Posterior vena cava (tissue), 2 donors: ENCODE measurements at regions not wholly inside any gene's neighbourhood (a gene's known extent, or its start where the extent isn't known, plus 50 kb on each side); places are given as distances from the start of the nearest gene placed in this dataset.
A peak's percentile ranks its signal among the peaks of the same experiment; 100 is the strongest.

Experiments
- DNase-seq: peaks from one replicate; pipeline ENCODE4 v3.0.0-alpha.2; 2020; ENCODE audit warnings: low spot score
- intact Hi-C, 2 donors: fragments of 100-400 bp; cut with DNase I; formaldehyde crosslinking; loops; one replicate each; pipeline versions ENCODE4 v1.14.1 to v1.14.2; 2022 to 2023
- donor health status: DM: yes; HTN: yes; CAD: no.
- donor health status: DM: yes; HTN: yes; CAD: no.

DNA sequence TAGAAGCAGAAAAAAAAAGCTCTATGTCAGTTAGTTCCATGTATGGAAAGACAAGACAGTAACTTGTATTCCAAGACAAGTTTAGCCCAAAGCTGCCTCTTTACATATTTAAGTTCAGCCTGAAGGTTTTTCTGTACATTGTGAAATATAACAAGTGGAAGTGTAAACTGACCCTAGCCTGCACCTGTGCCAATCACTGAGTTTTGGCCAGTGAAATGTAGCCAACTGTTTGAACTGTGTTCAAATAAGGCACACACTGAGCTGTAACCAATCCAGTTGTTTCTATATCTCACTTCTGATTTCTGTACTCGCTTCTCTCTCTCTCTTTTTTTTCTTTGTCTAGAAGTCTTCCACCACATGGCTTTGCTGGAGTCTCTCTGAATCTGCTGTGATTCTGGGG lies 1227.1 kb downstream of the NCAM2 start:
- DNase-seq: no peak
- intact Hi-C loops: no loop called here

DNA sequence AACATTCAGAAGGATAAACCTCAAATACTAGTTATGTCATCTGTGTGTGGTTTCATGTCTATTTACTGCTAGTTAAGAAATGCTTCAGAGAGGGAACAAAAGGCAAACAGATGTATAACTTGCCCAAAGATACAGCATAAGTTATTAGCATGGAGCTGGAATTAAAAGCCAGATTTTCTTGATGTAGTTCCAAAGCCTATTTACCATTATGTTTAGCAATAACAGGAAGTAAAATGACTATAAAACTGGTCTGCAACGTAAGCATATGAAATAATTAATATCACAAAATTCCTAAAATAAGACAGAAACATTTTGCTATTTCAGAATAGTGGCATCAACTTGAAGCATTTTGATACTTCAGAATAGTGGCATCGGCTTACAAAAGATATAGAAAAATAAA lies 1232.8 kb downstream of the NCAM2 start:
- no peak for DNase-seq
- intact Hi-C loops: no loop called here

DNA sequence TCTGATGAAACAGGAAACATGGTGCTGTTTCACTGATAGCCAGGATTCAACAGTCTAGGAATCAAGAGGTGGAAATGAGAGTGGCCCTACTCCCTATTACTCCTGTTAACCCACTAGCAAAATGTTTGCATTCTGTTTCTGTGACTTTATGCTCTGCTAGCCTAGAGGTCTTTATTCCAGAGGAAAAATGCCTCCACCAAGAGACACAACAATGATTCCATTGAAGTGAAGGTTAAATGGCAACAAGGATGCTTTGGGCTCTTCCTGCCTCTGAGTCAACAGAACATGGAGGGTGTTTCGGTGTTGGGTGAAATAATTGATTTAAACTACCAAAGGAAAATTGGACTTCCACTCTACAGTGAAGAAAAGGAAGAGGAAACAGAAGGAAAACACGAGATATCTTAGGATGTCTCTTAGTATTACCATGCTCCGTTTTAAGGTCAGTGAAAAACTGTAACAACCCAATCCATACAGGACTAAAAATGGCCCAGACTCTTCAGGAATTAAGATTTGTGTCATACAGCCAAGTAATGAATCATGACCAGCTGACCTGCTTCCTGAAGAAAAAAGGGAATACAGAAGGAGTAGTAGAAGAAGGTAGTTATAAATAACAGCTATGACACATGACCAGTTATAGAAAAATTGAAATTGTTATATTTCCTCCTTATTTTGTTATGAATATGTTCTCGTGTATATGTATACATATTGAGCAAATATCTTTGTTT lies 1237.8 kb downstream of the NCAM2 start:
- intact Hi-C loops: no loop called here
- no peak for DNase-seq

DNA sequence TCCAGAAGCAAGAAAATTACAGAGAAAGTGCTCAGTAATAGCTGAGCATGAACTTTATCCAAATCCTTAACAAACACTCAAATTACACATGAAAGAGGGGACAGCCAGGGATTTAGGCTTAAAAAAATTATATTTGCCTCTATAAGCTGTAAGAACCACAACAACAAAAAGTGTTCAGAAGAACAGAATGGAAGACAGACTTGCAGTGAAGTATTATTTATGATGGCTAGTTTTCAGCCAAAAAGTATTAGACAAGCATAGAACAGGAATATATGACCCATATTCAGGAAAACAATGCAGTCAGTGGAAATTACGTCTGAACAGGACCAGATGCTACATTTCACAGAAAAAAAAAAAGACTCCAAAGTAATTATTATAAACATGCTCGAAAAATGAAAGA lies 1246.3 kb downstream of the NCAM2 start:
- DNase-seq: no peak
- intact Hi-C loops: no loop called here

DNA sequence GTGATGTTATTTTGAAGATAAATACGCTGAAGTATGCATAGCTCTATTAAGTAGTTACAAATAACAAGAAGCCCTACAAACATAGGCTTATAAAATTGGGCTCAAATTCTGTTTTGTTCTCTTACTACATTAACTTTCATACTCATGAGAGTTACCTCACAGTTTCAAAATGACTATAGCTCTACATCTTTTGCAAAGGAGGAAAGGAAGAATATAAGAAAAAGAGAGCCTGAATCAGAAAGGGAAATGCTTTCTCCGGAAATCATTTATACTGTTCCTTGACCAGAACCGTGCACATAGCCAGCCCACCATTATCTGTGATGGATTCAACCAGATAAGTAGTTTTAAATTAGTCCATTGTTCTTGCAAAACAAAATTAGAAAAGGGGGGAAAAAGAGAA lies 1252.1 kb downstream of the NCAM2 start:
- intact Hi-C loops: no loop called here

DNA sequence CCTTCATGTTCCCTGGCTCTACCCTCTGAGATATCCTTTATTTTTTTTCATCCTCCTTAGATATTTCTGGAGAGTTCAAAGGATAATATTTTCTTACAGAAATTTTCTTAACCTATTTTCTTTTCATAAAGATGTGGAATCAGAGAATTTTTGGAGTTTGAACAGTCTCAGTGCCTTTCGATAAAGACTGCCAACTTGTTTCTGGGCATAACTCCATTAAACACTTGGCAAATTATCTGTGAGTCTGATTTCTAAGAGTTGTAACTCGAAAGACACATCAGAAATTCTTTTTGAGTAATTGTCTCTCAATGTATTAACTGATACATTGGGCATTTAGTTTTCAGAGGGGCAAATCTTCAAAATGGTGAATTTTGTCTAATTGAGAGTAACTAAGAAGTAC lies 1255.6 kb downstream of the NCAM2 start:
- intact Hi-C loops: no loop called here
- no peak for DNase-seq

More for the DNA sequence above, 1252.1 kb downstream of the NCAM2 start:
- DNase-seq: no peak

DNA sequence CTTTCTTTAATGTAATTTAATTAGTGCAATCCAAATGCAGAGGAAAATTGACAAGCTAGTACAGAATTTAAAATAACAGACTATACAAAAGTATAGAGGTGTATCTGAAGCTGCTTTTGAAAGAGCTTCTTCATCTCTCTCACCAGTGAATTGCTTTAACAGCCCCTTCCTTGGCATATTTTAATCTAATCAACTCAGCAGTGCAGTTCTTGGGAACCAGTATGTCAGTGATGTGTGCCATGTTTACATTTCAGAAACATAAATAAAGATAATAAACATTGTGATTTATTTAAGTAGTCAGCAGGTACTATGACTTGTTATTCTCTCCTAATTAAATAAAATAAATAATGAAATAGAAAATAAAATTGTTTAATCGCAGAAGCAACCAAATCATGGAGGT lies 1260.6 kb downstream of the NCAM2 start:
- intact Hi-C loops: no loop called here
- no peak for DNase-seq

DNA sequence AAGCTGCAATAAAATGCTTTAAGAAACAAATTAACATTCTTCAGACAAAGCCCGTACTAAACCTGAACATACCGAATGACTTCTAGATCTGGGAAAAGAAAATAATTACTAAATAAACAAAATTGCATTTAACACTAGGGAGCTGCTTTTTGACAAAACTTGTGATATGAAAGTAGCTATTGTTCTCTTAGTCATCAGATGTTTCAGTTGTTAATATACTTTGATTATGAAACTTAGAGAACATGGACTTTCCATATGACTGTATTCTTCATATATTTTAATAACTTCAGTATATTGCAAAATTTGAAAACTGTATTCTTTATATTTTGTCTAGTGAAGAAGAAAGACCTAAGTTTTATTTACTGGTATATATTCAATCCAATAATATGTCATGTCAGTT lies 1262.1 kb downstream of the NCAM2 start:
- intact Hi-C loops: no loop called here

DNA sequence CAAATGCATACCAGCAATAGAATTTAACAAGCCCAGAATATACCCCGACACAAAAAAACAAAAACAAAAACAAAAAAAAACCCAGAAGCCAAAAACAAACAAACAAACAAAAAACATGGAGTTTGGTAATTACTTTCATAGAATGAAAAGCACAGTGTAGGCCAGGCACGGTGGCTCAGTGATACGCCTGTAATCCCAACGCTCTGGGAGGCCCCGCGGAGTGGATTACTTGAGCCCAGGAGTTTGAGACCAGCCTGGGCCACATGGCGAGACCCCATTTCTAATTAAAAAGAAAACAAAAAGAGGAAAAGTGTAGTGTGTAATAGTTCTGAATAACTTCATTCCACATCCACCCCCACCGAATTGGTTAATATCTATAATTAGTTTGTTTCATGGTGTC lies 1265.7 kb downstream of the NCAM2 start:
- DNase-seq: peak; percentile 64
- intact Hi-C loops: no loop called here

More for the DNA sequence above, 1262.1 kb downstream of the NCAM2 start:
- DNase-seq: no peak

DNA sequence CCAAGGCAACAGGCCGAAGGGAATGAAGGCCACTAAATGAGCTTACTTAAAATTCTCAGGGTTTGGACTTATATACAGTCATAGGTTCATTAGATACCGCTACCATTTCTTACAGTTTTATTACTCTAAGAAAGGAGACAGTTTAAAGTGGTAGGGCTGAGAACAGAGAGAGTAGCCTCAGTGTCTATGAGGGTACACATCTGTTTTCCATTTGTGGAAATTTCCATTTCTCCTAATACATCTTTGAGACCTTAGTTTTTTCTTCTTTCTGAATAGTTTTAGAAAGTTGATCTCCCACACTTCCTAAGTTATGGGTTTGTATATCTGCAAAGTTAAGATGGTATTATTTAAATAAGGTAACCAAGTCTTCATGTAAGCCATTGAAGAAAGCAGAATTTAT lies 1279.1 kb downstream of the NCAM2 start:
- no peak for DNase-seq
- intact Hi-C loops: no loop called here

DNA sequence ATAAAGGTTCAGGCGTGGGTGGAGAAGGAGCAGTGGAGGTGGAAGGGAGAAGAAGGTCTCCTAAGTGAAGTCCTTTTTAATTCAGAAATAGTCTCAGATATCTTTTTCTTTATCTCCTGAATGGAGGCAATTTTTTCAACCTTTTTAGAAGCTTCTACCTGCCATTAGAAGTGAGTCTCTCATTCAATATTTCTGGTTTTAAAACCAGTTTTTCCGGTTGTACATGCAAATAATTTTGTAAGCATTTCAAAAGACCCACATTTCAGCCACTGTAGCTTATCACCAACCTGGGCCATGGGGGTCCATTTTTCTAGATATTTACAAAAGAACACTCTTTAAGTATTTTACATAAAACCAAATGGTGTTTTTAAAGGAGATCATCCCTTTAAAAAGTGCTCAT lies 1280.2 kb downstream of the NCAM2 start:
- intact Hi-C loops: no loop called here
- DNase-seq: no peak

DNA sequence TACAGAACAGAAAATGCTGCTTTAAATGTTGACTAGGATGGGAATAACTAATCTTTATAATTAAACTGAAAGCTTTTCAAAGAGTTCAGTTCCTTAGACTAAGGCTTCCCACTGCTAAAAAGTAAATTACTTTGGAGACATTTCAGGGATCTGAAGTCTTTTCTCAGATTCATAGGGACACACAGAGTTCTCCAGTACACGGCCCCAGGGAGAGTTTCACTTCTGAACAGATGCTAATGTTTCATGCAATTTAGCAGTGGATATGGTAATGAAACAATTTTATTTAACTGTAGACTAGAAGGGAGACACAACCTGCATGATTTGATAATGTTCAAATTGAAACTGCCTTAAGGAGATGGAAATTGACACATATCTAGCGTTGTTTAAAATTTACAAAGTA lies 1282.6 kb downstream of the NCAM2 start:
- intact Hi-C loops: no loop called here
- DNase-seq: no peak

DNA sequence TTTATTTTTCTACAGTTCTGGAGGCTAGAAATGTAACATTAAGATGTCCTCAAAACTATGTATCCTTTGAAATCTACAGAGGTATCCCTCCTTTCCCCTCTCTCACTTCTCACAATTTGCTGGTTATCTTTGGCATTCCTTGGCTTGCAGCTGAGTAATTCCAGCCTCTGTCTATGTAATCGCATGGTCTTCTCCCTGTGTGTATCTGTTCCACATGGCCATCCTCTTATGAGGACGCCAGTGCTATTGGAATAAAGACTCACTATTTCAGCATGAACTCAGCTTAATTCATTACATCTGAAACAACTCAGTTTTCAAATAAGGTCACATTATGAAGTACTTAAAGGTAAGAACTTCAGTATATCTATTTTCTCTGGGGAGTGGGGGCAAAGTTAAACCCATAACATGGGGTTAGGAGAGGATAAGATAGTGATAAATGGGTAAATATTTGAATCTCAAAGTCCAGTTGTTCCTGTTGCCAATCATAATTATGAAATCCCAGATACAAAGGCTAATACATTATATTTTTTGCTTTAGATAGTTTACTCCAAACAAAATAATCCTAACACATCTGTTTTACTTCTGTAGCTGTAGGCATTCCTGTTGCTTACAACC lies 1290.8 kb downstream of the NCAM2 start:
- DNase-seq: no peak
- intact Hi-C loops: no loop called here

DNA sequence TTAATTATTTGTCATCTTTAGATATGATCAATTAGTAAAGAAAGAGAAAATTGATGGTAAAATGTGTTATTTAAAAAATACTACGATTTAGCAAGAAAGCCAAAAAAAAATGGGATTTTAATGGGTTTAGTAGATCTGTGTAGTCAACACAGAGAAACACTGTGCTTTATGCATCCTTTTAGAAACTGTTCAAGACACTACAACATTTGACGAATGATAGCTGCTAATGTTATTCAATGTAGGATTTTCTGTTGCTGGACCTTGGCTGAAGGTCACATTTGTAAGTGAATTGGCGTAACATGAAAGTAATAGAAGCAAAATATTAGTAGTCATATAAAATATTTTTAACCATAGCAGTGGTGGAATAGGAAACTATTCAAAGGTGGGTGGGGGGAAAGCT lies 1293.9 kb downstream of the NCAM2 start:
- no peak for DNase-seq
- intact Hi-C loops: no loop called here

DNA sequence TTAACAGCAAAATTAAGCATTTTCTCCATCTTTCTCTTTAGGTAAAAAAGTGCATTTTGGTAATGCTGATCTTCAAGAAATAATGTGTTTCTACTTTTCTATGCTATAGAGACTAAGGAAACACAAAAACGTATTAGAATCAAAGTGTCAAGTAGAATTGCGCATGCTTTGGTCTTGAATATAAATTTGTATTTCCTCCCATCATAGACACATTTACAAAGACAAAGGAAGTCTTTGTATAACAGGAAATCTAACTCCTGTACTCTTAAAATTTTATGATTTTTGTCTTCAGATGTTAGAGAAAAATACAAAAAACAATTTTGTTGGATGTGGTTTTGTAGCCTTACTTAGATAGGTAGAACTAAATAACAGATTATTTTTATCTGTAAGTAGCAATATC lies 1299.4 kb downstream of the NCAM2 start:
- DNase-seq: no peak
- intact Hi-C loops: no loop called here

DNA sequence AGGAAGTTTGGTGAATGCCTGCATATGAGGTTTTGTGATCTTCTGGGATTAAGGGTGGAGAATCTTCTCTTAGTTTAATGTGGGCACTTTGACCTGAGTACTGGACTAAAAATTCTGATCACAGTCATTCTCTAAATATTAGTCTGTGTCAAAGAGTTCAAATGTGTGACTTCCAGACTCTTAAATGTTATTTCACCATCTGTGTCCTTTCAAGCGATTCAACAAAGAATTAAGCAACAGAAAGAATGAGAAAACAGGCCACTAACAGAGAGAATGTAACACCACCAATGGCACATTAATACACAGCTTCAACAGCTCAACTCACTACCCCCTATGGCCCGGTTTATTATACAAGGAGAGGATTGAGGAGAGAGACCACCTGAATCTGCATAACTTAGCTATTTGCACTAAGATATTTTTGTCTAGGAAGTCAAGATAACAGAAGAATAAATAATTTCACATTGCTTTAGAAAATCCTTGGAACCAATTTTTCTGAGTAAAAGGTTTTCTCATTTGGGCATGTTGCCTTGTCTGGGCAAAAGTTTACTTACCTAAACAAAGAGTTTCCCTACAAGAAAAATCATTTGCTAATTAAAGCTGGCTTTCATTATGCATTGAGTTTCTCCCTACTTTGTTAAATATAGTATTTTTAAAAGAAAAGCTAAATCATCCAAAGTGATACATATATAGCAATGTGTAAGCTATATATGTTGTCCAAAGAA lies 1313.7 kb downstream of the NCAM2 start:
- intact Hi-C loops: no loop called here
- no peak for DNase-seq

DNA sequence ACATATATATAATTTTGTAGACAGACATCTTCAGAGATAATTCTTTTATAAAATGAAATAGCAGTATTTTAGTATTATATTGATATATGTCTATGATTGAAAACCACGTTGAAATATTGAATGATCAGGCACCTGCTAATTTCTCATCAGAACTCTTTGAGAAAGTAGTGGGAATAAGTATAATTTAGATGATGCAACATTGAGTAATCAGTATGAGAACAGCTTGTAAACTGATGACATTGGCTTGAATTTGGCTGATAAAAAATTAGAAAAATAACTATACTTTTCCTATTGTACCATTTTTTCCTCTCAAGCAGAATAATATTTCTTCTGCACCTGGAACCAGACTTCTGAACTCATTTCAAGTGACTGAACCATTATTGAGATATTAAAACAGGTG lies 1316.8 kb downstream of the NCAM2 start:
- DNase-seq: no peak
- intact Hi-C loops: no loop called here

DNA sequence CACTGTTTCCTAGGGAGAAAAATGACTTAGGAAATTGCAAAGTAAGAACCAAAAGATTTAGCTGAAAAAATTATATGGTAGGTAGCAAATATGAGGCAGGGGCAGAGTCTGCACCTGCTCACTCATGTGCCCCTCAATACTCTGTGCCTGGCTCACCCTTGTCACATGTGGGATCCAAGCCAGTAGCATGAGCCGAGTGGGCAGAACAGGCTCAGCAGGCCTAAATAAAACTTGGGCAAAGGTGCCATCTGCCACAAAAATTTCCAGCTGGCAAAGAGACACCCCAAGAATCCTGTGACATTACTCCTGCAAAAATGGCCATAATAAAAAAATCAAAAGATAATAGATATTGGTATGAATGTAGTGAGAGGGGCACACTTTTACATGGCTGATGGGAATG lies 1321.2 kb downstream of the NCAM2 start:
- DNase-seq: no peak
- intact Hi-C loops: loop anchor here in 1 of 2 donors (1.0 kb wide), 1 partner anchor 20 kb away; no protein-coding TSS in a partner anchor

DNA sequence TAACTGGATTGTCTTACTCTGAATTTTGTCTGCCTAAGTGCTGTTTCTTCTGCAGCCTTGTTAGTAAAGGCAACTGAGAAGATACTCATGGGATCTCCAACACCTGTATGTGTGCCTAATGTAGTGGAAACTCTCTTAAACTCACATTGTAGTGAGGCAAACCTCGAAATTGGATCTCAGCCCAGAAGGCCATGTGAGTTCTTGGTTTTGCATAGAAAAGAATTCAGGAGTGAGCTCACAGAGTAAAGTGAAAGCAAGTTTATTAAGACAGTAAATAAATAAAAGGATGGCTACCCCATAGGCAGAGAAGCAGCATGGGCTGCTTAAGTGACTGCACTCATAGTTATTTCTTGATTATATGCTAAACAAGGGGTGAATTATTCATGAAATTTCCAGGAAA lies 1344.7 kb downstream of the NCAM2 start:
- no peak for DNase-seq
- intact Hi-C loops: no loop called here

DNA sequence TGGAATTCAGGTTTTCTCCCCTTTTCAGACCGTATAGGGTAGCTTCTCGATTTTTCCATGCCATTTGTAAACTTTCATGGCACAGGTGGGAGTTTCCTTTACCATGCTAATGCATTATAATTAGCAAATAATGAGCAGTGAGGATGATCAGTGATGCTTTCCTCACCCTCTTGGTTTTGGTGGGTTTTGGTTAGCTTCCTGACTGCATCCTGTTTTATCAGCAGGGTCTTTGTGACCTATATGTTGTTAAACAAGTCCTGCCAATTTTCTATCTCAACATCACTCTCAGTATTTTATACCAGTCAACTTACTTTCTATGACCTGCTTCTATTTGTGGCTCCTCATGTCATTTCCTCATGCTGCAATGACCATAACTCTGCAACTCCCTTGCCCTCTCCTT lies 1345.1 kb downstream of the NCAM2 start:
- no peak for DNase-seq
- intact Hi-C loops: no loop called here

DNA sequence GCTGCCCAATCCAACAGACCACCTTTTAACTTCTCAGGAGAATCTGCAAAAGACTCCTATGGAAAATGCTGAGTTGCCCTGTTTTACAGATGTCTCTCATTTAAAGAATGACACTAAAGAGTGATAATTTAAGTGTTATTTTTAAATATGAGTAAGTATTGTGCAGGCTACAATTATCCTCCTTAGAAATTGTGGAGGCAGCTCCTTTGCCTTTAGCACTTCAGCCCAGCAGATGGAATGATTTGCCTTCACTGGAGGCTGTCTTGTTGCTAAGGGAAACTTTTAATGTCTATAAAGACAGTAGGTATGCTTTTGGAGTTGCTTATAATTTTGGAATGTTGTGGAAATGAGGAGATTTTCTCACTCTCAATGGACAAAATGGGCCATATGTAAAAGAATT lies 1345.5 kb downstream of the NCAM2 start:
- no peak for DNase-seq
- intact Hi-C loops: no loop called here
